COR-L47 (cell line): ENCODE measurements at regions not wholly inside any gene's neighbourhood (a gene's known extent, or its start where the extent isn't known, plus 50 kb on each side); places are given as distances from the start of the nearest gene placed in this dataset.

Source experiments
- DNase-seq: peaks from one replicate; lab custom pipeline; 2025; lab: John Stamatoyannopoulos, UW

DNA sequence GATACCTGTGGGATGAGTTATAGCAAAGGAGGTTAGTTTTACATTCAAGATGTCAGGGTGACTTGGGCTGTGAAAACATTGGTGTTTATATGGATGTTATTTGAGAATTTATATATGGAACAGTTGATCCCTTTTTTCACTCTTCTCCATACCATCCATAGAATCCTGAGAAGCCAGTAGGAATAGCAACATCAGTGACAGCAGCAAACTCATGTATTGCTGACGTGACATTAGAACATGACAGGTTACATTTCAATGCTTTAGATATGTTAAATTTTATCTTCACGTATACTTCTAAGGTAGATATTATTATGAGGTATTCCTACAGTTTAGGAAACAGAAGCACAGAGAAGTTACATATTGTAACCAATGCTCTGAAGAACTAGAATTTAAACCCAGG is 745.2 kb upstream of the GCFC2 start:
- no peak for DNase-seq

DNA sequence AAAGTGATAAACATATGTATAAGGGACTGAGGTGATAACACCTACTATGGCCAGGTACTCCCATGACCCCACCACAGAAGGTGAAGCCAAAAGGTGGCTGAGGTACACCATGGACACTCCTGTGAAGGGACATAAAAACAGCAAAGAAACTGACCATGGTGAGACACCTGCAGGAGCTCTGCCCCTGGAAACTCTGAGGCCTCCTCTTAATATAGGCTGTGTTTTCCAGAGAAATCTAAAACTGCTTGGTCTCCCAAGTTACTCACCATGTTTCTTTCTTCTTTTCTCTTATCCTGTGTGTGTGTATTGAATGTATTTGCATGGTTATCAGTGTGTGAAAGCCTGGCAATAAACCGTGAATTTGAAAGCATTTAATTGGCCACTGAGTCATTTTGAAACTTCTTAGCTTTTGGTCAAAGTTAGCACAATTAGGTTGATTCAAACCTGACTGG is 739.3 kb upstream of the GCFC2 start:
- DNase-seq: no peak

DNA sequence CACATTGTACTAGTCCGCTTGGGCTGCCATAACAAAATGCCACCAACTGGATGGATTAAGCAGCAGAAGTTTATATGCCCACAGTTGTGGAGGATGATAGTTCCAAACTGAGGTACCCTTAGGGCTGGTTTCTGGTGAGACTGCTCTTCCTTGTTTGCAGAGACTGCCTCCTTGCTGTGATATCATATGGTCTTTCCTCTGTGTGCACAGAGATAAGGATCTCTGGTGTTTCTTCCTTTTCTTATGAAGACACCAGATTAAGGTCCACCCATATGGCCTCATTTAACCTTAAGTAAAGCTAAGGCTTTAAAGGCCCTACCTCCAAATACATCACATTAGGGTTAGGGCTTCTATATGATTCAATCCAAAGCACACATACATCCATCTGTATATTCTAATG is 738.2 kb upstream of the GCFC2 start:
- DNase-seq: no peak

DNA sequence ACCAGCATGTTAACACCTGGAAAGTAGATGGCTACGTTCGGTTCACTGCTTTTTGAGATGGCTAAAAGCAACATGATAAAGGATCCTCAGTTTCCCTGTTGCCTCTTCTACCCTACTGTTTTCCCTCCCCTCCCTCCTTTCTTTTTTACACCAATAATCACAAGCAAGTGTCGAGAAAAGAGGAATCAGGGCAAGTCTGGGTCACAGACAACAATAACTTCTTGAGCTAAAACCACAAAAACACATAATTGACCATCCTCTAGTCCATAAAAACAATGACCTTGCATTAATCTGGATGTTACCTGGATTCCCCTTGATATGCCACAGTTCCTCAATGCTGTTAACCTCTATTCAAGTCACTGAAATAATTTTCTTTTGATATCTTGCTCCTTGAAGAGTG is 736.6 kb upstream of the GCFC2 start:
- DNase-seq: no peak

DNA sequence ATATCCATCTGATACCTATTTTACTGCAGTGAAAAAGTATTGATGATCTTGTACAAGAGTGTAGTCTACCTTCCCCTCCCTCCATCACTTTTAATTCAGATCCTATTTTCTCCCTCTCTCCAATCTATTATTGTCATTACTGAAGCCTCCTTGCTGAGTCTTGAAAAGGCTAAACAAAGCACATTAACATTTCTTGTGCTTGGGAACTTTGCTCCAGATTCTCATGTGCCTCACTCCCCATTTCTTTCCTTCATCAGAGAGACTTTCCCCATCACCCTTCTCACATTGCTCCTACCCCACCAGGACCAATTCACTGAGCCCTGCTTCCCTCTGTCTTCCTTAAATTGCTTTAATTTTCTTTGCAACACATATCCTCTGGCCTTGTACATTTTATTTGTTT is 736.2 kb upstream of the GCFC2 start:
- no peak for DNase-seq

DNA sequence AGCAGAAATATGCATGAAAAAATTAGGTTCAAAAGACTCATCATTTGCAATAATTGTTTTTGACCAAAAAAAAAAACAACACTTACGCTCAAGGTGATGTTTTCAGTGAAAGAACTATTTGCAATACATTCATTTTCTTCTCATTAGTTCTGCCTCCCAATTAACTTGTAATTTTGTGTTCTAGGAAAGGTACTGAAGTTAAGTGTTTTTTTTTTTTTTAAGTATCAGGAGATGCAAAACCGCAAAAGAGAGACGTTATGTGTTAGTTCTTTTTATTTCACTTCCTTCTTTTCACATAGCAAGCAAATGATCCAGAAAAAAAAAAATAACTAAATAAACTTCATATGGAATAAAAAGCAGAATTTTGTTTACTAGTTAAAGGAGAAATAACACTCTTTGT is 735.2 kb upstream of the GCFC2 start:
- DNase-seq: no peak

DNA sequence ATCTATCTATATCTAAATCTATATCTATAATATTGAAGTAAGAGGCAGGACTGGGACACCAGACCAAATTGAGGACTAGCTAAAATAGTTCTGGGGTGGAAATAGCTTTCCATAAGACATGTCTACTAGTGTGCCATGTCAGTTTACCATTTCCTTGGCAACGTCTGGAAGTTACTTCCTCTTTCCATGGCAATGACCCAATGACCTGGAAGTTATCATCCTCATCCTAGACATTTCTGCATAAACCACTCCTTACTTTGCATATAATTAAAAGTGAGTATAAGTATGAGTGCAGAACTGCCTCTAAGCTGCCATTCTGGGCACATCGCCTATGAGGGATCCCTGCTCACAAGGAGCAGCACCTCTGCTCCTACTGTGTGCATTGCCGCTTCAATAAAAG is 734.0 kb upstream of the GCFC2 start:
- no peak for DNase-seq

DNA sequence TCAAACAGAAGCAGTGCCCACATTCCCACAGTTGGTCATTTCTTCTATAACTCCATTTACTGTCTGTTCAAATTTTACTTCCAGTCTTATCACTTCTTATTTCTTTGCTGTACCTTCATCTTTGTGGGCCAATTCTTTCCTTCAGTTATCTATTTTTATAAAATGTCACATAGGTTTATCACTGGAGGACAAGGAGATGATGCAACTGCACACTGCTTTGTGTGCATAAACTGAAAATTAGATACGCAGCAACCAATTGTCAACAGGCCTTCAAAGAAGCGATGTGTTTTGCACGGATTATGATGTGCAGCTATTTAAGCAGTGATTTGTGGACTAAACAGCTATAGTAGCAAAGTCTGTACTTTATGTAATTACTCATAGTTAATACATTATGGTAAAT is 726.8 kb upstream of the GCFC2 start:
- no peak for DNase-seq

DNA sequence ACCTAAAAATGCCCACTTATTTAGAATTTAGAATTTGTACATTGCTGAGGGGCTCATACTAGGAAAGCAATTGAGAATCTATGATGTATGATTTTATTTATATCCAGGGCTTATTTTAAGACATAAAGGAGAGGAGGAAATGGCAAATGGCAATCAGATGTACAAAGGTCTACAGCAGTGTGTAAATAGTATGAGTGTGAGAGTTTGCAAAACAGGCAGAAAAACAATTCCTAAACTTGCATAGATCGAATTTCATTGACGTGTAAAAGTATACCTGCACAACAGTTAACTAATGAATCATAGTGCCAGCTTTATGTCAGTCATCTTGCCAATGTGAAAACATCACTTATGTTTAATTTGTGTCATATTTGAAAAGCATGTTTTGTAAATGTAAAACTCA is 718.7 kb upstream of the GCFC2 start:
- DNase-seq: no peak

DNA sequence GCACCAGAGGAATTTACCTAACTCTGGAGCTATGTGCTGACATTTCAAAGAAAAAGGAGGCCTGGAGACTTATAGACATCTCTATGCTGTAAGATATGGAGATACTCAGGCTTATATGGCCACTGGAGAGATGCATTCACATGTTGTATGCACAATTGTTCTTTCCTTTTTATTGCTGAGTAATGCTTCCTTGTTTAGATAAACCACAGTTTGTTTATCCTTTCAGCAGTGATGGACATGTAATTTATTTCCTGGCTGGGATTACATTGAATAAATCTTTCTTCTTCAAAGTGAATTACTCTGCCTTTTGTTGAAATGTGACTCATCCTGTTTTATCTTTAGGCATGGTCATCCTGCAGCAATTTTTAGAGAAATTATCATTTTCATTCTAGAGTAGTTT is 716.7 kb upstream of the GCFC2 start:
- DNase-seq: no peak

DNA sequence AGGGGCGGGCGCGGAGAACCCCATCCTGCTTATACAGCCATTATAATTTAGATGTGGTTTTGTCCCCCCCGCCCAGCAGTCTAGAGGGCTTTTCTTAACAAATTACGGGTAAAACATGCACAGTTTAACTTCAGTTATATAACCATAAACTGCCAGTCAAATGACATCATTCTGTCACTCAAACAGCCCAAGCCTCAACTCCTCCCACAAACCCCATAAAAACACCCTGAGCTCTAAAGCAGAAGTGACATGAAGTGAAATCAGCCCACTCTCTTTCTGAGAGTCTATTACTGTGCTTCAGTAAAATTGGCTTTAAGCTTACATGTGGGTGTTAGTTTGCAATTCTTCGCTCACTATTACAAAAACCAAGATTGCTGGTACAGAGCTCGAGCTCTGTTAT is 705.1 kb upstream of the GCFC2 start:
- no peak for DNase-seq

DNA sequence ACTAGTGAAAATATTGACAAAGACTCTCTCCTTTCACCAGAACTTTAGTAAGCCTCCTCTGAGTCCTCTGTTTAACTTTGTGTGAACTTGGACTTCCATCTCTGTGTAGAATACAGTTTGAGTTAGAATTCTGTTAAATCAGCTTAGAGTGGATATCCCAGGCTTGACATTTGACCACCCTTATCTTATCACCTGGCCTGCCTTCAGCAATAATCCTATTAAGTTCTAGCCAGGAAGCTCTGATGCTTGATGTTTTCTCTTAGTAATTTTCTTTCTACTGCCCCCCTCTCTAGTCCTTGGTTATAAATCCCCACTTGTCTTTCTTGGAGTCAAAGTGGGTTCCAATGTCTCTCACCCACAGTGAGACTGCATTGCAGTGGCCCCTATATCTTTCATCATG is 702.7 kb upstream of the GCFC2 start:
- DNase-seq: no peak

DNA sequence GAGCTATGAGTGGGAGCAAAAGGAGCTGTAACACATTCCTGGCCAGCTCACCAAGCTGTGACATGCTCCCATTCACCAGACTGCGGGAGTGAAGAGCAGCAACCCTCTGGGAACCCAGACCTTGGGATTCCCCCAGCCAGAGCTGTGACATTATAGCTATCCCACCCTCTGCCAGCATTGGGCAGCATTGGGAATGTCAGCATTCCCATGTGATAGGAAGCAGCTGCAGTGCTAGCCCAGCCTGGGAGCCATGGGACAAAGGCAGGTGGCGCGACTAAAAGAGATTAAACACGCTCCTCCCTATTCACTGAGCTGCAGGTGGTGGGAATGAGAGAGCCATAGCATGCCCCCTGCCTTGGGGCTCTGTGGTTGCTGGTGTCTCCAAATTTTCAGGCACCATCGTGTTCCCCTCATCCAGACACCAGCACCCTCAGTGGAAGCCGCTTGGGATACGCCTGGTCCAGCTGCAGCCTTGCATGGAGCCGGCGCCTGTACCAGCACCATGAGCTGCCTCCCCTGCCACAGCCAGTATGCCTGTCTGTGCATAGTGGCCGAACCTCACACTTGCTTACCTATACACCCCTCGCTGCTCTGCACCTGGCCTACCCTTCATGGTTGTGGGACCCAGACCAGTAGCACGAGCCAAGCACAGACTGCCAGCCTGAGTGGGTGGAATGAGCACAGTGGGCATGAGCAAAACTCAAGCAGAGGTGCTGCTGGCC is 695.6 kb upstream of the GCFC2 start:
- no peak for DNase-seq

DNA sequence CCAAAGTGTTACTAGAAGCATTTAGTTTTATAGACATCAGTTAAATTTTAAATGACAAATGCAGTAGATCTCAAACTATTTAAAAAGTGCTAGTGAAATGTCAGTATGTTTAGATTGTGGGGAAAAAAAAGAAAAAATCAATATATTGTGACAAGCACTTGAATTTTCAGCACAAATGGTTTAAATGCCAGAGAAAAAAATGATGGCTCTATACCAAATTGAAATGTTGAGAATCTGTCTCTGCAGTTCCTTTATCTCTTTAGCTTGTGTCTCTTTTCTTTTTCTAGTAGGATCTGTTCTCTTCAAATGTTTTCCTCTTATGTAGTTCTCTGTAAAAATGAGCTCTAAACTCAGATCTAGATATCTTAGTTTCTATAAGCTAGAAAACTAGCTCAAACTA is 682.6 kb upstream of the GCFC2 start:
- DNase-seq: no peak

DNA sequence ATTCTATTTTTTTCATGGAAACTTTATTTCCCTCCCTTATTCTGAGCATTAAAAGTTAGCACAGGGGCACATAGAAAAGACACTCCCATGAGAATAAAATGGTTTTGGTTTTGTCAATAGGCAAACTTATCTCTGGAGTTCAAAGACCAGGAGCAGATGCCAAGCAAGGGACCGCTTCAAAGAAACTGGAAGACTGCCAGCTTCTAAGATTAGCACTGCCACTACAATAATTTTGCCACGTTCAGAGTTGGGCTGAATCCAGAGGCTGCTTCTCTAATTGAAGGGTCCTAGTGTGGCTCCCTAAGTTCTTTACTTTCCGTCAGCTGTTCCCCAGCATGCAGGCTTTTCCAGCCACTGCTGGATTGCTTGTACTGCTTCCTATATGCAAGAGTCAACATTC is 681.0 kb upstream of the GCFC2 start:
- DNase-seq: peak; percentile 65

DNA sequence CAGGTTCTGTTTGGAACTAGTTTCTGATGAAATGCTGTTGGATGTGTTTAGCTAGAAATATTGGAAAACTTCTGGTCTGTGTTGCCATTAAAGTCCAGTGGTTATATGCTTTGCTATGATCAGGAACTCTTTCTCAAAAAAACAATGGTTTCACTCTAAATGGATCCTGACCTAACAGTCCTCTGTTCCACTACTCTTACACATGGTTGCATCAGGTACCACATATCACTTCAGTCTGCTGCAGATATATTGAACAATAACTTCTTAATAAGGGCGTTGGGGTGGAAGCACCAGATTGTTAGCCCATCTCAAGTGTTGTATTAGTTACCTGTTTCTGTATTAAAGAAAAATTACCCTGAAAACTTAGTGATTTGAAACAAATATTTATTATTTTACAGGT is 676.6 kb upstream of the GCFC2 start:
- DNase-seq: no peak

DNA sequence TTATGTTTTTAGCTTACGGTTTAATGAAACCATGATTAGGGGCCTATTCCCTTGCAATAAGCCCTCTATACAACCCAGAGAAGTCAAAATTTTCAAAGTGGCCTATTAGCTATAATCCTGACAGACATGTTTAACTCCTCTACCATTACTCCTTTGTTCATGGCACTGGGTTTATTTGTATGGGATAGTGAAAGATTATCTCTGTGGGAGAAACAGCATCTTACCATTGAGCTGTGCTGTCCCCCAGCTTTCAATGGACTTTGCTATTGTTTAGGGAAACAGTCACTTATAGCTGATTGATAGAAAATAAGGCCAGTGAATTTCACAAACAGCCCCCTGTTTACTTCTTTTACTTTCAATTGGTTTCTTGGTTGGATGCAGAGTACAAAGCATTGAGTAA is 675.2 kb upstream of the GCFC2 start:
- DNase-seq: no peak

DNA sequence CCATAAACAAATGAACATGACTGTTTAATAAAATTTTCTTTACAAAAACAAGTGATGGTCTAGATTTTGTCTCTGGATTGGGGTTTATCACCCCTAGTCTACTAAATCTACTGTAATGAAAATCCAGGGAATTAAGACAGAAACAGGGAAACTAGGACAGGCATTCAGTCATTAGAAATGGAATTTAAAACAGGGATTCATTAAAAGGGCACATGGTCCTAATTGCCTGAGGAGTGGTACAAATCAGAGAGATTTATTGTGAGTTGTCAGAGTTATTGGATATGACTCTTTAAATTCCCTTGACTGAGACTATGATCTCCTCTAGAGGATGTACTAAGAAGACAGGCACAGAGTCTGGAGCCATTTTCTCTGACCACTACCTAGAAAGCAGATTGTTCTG is 670.9 kb upstream of the GCFC2 start:
- no peak for DNase-seq

DNA sequence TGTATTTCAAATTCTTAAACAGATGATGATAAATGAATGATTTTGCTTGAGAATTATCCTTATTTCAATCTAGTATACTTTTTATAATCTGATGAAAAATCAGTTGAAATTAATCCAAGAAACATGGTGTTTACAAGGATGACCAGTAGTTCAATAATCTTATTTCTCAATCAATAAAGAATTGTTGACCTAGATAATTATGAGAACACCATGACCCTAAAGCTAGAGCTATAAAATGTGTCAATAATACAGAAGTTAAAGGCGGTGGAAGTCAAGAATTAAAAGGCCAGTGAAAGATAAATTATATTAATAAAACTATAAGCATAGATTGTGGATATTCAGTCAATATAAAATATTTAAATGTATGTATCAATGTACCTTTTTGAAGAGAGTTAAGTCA is 667.4 kb upstream of the GCFC2 start:
- DNase-seq: no peak

DNA sequence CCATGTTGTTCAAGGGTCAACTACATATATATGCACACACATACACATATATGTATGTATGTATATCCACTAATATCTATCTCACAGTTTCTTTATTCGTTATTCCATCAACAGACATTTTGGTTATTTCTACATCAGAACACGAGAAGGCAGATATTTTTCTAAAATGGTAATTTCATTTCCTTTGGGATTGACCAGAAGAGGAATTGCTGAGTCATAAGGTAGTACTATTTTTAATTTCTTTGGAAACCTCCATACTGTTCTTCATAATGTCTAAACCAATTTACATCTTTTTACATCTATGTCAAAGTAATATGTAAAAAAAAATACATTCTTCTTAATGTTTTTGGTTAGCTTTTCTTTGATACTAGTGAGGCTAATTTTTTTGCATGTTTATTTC is 630.7 kb upstream of the GCFC2 start:
- DNase-seq: no peak

DNA sequence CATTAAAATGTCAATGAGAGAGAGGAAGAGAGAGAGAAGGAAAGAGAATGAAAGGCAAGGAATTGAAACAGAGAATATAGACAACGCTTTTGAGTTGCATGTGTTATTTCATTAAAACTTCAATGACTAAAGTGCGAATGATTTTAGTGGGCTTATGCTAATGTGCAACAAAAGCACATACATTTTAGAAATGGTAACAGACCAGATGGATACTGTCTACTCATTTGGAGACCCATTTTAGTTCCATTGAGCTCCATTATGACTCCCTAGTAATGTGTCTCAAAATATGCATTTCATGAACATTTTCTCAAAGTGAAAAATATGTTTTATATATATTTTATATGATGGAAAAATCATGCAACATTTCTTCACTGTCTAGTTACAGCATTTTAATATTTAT is 622.2 kb upstream of the GCFC2 start:
- DNase-seq: no peak

DNA sequence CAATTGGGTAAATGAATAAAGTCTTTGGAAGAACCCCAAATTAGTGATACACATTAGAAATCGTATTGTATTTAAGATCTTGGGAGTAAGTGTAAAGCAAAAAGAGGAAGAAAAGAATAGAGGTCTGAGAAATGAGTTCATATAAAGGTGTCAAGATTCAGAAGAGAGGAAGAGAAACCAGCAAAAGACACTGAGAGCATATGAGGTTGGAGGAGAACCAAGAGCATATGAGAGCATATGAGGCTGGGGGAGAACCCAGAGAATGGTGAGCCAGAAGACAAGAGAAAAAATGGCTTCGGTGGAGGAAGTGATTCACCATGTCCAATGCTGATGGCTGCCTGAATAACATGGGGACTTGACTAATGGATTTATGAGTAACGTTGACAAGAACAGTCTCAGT is 620.1 kb upstream of the GCFC2 start:
- DNase-seq: no peak

DNA sequence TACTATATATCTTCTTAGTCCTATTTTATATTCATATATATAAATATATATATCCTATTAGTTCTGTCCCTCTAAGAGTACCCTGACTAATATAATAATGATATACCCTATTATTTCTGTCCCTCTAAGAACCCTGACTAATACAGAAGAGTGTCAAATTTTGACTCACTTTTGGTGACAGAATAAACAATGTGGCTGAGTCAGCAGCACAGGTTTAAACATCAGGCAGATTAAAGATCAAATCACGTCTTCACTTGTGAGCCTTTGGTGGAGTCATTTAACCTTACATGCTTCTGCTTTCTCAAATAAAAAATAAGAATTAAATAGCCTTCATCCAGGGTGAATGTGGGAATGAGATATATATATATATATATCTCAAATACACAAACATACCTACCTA is 615.9 kb upstream of the GCFC2 start:
- no peak for DNase-seq

DNA sequence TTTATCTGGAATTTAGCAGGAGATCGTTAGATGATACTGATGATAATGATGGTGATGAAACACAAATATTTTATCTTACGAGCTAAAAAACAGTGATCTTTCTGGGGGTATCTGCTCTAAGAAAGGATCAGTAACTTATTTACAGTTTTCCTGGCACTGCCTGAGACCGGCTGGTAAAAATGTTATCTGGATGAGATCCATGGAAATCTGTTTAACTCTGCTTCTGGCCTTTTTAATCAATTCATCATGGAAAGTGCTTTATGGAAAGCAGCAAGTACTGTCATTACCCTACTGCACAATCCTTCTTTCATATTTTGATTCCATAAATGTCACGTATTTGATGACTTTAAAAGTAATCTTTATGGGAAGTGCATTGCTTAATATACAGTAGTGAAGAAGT is 612.7 kb upstream of the GCFC2 start:
- no peak for DNase-seq

DNA sequence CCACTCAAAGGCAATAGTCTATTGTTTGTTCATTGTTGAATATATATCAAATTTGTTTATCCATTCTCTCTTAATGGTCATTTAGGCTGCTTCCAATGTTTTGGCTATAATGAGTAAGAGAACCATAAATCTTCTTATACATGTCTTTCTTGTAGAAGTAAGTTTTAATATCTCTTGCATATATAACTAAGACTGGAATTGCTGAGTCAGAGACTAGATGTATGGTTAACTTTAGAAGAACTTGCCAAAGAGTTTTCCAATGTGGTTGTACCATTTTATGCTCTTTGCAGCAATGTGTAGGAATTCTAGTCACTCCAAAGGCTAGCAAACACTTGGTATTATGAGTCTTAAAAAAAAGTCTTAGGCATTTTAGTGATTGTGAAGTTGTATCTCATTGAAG is 610.0 kb upstream of the GCFC2 start:
- no peak for DNase-seq
